ENCODE measurements at regions not wholly inside any gene's neighbourhood (a gene's known extent, or its start where the extent isn't known, plus 50 kb on each side); places are given as distances from the start of the nearest gene placed in this dataset.

DNA sequence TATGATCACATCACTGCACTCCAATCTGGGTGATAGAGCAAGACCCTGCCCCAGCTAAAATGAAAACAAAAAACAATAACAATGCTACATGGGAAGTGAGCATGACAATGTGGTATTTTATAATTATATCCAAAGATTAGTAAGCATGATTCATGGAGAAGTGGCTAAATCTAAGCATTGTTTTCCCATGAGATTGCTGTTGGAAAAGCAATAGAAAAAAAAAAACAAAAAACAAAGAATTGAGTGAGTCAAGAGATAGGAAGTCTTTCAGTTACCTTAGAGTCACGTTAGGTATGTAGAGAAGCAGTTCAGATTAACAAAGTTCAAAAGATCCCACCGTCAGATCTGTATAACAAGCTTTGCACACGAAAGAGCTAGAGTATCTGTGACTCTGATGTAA, 210.3 kb upstream of the CNTN6 start:
- Histone ChIP-seq H3K36me3 (ENCODE audit: insufficient read depth, low read length) (no peaks in the 10 kb centered on the region), H3K4me3 (ENCODE audit: low read depth in 1 of 2, low read length in 2 of 2) (no peak overlapping the region), H3K4me1 (ENCODE audit: insufficient read depth, low read length) (peaks cover 21% of the 10 kb centered on the region), H4K20me1 (ENCODE audit: insufficient read depth, low read length) (no peaks in the 10 kb centered on the region), H3K9ac (ENCODE audit: low read depth, low read length) (no peak overlapping the region), H3K4me2 (ENCODE audit: insufficient read depth, low read length) (no peak overlapping the region), H3K79me2 (ENCODE audit: insufficient read depth, low read length) (no peaks in the 10 kb centered on the region), H2AFZ (ENCODE audit: low read depth, low read length) (no peak overlapping the region), H3K27ac (ENCODE audit: low read length) (no peak overlapping the region), H3K9me3 (ENCODE audit: insufficient read depth, low read length, severe bottlenecking) (no peaks in the 10 kb centered on the region), H3K27me3 (ENCODE audit: insufficient read depth, low read length, poor library complexity) (no peaks in the 10 kb centered on the region)
- no peak for TF ChIP-seq EZH2 (IDR thresholded peaks at IDR 0.05; ENCODE audit: borderline replicate concordance, low read depth, low read length, severe bottlenecking)
- no peak for TF ChIP-seq CTCF (IDR thresholded peaks at IDR 0.05; ENCODE audit: borderline replicate concordance, extremely low read depth, low read length, poor library complexity, severe bottlenecking)
- no peak for ATAC-seq (ENCODE audit: insufficient read depth, low read depth)
- DNase-seq = no peak

GRCh38 chr3:901953-902778, 190.7 kb upstream of the CNTN6 start:
- Histone ChIP-seq H3K27me3 (ENCODE audit: insufficient read depth, low read length, poor library complexity) (no peaks in the 10 kb centered on the region), H2AFZ (ENCODE audit: low read depth, low read length) (no peak overlapping the region), H3K36me3 (ENCODE audit: insufficient read depth, low read length) (no peaks in the 10 kb centered on the region), H3K9ac (ENCODE audit: low read depth, low read length) (no peak overlapping the region), H4K20me1 (ENCODE audit: insufficient read depth, low read length) (no peaks in the 10 kb centered on the region), H3K9me3 (ENCODE audit: insufficient read depth, low read length, severe bottlenecking) (peaks cover 15% of the 10 kb centered on the region), H3K4me3 (ENCODE audit: low read depth in 1 of 2, low read length in 2 of 2) (no peak overlapping the region), H3K79me2 (ENCODE audit: insufficient read depth, low read length) (no peaks in the 10 kb centered on the region), H3K4me2 (ENCODE audit: insufficient read depth, low read length) (no peak overlapping the region), H3K27ac (ENCODE audit: low read length) (no peak overlapping the region), H3K4me1 (ENCODE audit: insufficient read depth, low read length) (no peaks in the 10 kb centered on the region)
- ATAC-seq (ENCODE audit: insufficient read depth, low read depth) (no peak), DNase-seq (no peak)
- TF ChIP-seq EZH2 (IDR thresholded peaks at IDR 0.05; ENCODE audit: borderline replicate concordance, low read depth, low read length, severe bottlenecking) (no peak), CTCF (IDR thresholded peaks at IDR 0.05; ENCODE audit: borderline replicate concordance, extremely low read depth, low read length, poor library complexity, severe bottlenecking) (peak; percentile 47)

- H3K36me3 ChIP-seq (ENCODE audit: insufficient read depth, low read length) = no peaks in the 10 kb centered on the region
- no peaks in the 10 kb centered on the region for H3K27me3 ChIP-seq (ENCODE audit: insufficient read depth, low read length, poor library complexity)
- DNase-seq = no peak
These were observed 187.6 kb upstream of the CNTN6 start for GRCh38 chr3:905217-905616.

More at GRCh38 chr3:905217-905616, 187.6 kb upstream of the CNTN6 start:
- Histone ChIP-seq H3K4me1 (ENCODE audit: insufficient read depth, low read length) (no peaks in the 10 kb centered on the region), H2AFZ (ENCODE audit: low read depth, low read length) (no peak overlapping the region), H3K9me3 (ENCODE audit: insufficient read depth, low read length, severe bottlenecking) (peaks cover 20% of the 10 kb centered on the region), H3K4me3 (ENCODE audit: low read depth in 1 of 2, low read length in 2 of 2) (no peak overlapping the region), H3K27ac (ENCODE audit: low read length) (no peak overlapping the region), H3K9ac (ENCODE audit: low read depth, low read length) (no peak overlapping the region), H3K4me2 (ENCODE audit: insufficient read depth, low read length) (no peak overlapping the region), H3K79me2 (ENCODE audit: insufficient read depth, low read length) (no peaks in the 10 kb centered on the region), H4K20me1 (ENCODE audit: insufficient read depth, low read length) (no peaks in the 10 kb centered on the region)
- TF ChIP-seq CTCF (IDR thresholded peaks at IDR 0.05; ENCODE audit: borderline replicate concordance, extremely low read depth, low read length, poor library complexity, severe bottlenecking) (no peak), EZH2 (IDR thresholded peaks at IDR 0.05; ENCODE audit: borderline replicate concordance, low read depth, low read length, severe bottlenecking) (no peak)
- ATAC-seq (ENCODE audit: insufficient read depth, low read depth) = no peak
